ENCODE measurements at regions not wholly inside any gene's neighbourhood (a gene's known extent, or its start where the extent isn't known, plus 50 kb on each side); places are given as distances from the start of the nearest gene placed in this dataset.

DNA sequence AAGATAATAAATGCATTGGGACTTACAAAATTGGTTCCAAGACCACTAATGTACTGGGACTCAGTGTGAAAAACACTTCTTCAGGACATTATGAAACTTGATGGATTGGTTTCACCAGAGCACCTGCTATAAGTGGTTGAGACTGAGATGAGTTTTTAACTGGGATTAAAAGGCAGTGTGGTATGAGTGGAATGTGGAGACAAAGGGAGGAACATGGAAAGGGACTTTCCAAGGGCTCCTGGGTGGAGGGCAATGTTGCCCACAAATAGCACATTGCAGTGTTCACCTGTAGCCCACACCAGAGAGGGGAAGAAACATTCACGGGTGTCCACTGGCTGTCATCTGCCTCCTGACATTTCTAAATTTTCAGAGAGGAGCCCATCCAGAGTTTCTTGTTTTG is 253.3 kb upstream of the TANK start:
- TF ChIP-seq, protein P1, sequence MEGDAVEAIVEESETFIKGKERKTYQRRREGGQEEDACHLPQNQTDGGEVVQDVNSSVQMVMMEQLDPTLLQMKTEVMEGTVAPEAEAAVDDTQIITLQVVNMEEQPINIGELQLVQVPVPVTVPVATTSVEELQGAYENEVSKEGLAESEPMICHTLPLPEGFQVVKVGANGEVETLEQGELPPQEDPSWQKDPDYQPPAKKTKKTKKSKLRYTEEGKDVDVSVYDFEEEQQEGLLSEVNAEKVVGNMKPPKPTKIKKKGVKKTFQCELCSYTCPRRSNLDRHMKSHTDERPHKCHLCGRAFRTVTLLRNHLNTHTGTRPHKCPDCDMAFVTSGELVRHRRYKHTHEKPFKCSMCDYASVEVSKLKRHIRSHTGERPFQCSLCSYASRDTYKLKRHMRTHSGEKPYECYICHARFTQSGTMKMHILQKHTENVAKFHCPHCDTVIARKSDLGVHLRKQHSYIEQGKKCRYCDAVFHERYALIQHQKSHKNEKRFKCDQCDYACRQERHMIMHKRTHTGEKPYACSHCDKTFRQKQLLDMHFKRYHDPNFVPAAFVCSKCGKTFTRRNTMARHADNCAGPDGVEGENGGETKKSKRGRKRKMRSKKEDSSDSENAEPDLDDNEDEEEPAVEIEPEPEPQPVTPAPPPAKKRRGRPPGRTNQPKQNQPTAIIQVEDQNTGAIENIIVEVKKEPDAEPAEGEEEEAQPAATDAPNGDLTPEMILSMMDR (IDR thresholded peaks at IDR 0.05) = no peak
- no peak for TF ChIP-seq EP300 (IDR thresholded peaks at IDR 0.05)
- TF ChIP-seq POLR2A (IDR thresholded peaks at IDR 0.05) = no peak
